Prostate gland (tissue), 2 donors: ENCODE measurements at regions not wholly inside any gene's neighbourhood (a gene's known extent, or its start where the extent isn't known, plus 50 kb on each side); places are given as distances from the start of the nearest gene placed in this dataset.
"Not testable (repeated sequence)": the region's sequence is repeated elsewhere in the genome, so short reads cannot be mapped to it uniquely, and the experiment has no call there.

Experiments used
- DNase-seq: peaks from one replicate; pipeline ENCODE4 v3.0.0-alpha.2; 2019; ENCODE audit warnings: low spot score
- H3K27ac ChIP-seq, 2 donors: fragments of 200-600 bp; sonication (generic); 2 replicates each; pipeline ENCODE4 v1.5.1; 2017 to 2019
- H3K27me3 ChIP-seq: fragments of 200-600 bp; sonication (generic); replicated peaks from 2 replicates; pipeline ENCODE4 v1.5.1; 2019; ENCODE audit not compliant: insufficient read depth
- H3K36me3 ChIP-seq, 2 donors: fragments of 200-600 bp; sonication (generic); 1 replicate in 1 of 2; 2 replicates in 1 of 2; pipeline versions ENCODE4 v1.5.1 to v1.8.1; 2017 to 2019
- H3K4me1 ChIP-seq: fragments of 200-600 bp; sonication (generic); replicated peaks from 2 replicates; pipeline ENCODE4 v1.5.1; 2019
- H3K4me3 ChIP-seq, 2 donors: fragments of 200-600 bp; sonication (generic); 2 replicates each; pipeline ENCODE4 v1.5.1; 2017 to 2019
- H3K9me3 ChIP-seq: fragments of 200-600 bp; sonication (generic); 2 replicates; pipeline ENCODE4 v1.5.1; 2017
- CTCF ChIP-seq, 4 experiments: fragments of 200-600 bp in 2 of 4; fragments of 450-650 bp in 2 of 4; sonication (generic) in 2 of 4; IDR thresholded peaks; 1 replicate in 3 of 4; 2 replicates in 1 of 4; pipeline ENCODE4 v1.5.1; 2016 to 2019; ENCODE audit warnings: antibody characterized with exemption in 4 of 4, mild to moderate bottlenecking in 2 of 4, moderate library complexity in 2 of 4
- POLR2A ChIP-seq: fragments of 450-650 bp; IDR thresholded peaks from one replicate; pipeline ENCODE4 v1.6.1; 2016; ENCODE audit warnings: antibody characterized with exemption, mild to moderate bottlenecking
- POLR2AphosphoS5 ChIP-seq: sonication (generic); formaldehyde crosslinking; IDR thresholded peaks from one replicate; pipeline ENCODE4 v1.6.1; 2017; ENCODE audit warnings: antibody characterized with exemption
- whole genome bisulfite sequencing: methylation state at CpG from one replicate; pipeline ENCODE4 v1.1.5; 2018; 5-methylcytosine and 5-hydroxymethylcytosine counted together
- intact Hi-C: fragments of 100-400 bp; cut with DNase I; formaldehyde crosslinking; loops from one replicate; pipeline ENCODE4 v1.14.2; 2022

GRCh38 chr17:63295288-63295687, 150.8 kb downstream of the CYB561 start:
- TF ChIP-seq POLR2AphosphoS5, result no peak
- TF ChIP-seq CTCF (IDR thresholded peaks at IDR 0.05), result no peak
- no peak for TF ChIP-seq POLR2A
- H3K27ac ChIP-seq, result no peak overlapping the region
- no peaks in the 10 kb centered on the region for H3K27me3 ChIP-seq
- intact Hi-C loops, result no loop called here
- H3K4me1 ChIP-seq, result no peaks in the 10 kb centered on the region
- H3K9me3 ChIP-seq, result no peaks in the 10 kb centered on the region
- WGBS, result 59% methylated on average over 2 of the region's 2 CpGs
- no peak overlapping the region for H3K4me3 ChIP-seq
- H3K36me3 ChIP-seq, result no peaks in the 10 kb centered on the region
- DNase-seq, result no peak

- H3K4me3 ChIP-seq, result no peak overlapping the region
- no peaks in the 10 kb centered on the region for H3K9me3 ChIP-seq
- no peak overlapping the region for H3K27ac ChIP-seq
- intact Hi-C loops, result no loop called here
- H3K36me3 ChIP-seq, result no peaks in the 10 kb centered on the region
- H3K4me1 ChIP-seq, result no peaks in the 10 kb centered on the region
- TF ChIP-seq POLR2AphosphoS5 (no peak), POLR2A (no peak), CTCF (IDR thresholded peaks at IDR 0.05) (no peak)
- no peak for DNase-seq
- WGBS, result 71% methylated on average over 1 of the region's 1 CpG
- no peaks in the 10 kb centered on the region for H3K27me3 ChIP-seq
Observed at GRCh38 chr17:63295839-63296590, 150.1 kb downstream of the CYB561 start.

GRCh38 chr17:63298916-63299315, 147.2 kb downstream of the CYB561 start:
- H3K27ac ChIP-seq, DNase-seq, intact Hi-C loops, H3K27me3 ChIP-seq, H3K4me3 ChIP-seq, H3K36me3 ChIP-seq, H3K4me1 ChIP-seq, H3K9me3 ChIP-seq: not testable (repeated sequence)
- WGBS, result 100% methylated on average over 1 of the region's 1 CpG

GRCh38 chr17:63304704-63305261, 141.3 kb downstream of the CYB561 start:
- Histone ChIP-seq H3K27me3 (no peaks in the 10 kb centered on the region), H3K9me3 (no peaks in the 10 kb centered on the region), H3K4me1 (no peaks in the 10 kb centered on the region), H3K27ac (no peak overlapping the region), H3K4me3 (no peak overlapping the region), H3K36me3 (no peaks in the 10 kb centered on the region)
- DNase-seq, result no peak
- no peak for TF ChIP-seq POLR2A
- intact Hi-C loops, result no loop called here
- 96% methylated on average over 11 of the region's 15 CpGs for WGBS

GRCh38 chr17:63305857-63306256, 140.2 kb downstream of the CYB561 start:
- Histone ChIP-seq H3K27ac (no peak overlapping the region), H3K4me3 (no peak overlapping the region), H3K36me3 (no peaks in the 10 kb centered on the region), H3K27me3 (no peaks in the 10 kb centered on the region), H3K9me3 (no peaks in the 10 kb centered on the region), H3K4me1 (no peaks in the 10 kb centered on the region)
- no peak for DNase-seq
- intact Hi-C loops, result no loop called here
- TF ChIP-seq CTCF (IDR thresholded peaks at IDR 0.05) (no peak), POLR2A (no peak), POLR2AphosphoS5 (no peak)
- WGBS, result 98% methylated on average over 7 of the region's 7 CpGs

- no peaks in the 10 kb centered on the region for H3K9me3 ChIP-seq
- no peak for DNase-seq
- no peaks in the 10 kb centered on the region for H3K4me1 ChIP-seq
- no peaks in the 10 kb centered on the region for H3K27me3 ChIP-seq
- H3K27ac ChIP-seq, result no peak overlapping the region
- no peak overlapping the region for H3K4me3 ChIP-seq
- intact Hi-C loops, result no loop called here
- H3K36me3 ChIP-seq, result no peaks in the 10 kb centered on the region
- TF ChIP-seq POLR2AphosphoS5, result no peak
- no peak for TF ChIP-seq CTCF (IDR thresholded peaks at IDR 0.05)
- no peak for TF ChIP-seq POLR2A
- WGBS, result 98% methylated on average over 3 of the region's 3 CpGs
Observed at GRCh38 chr17:63306855-63307254, 139.3 kb downstream of the CYB561 start.
